ENCODE measurements at regions not wholly inside any gene's neighbourhood (a gene's known extent, or its start where the extent isn't known, plus 50 kb on each side); places are given as distances from the start of the nearest gene placed in this dataset.

GRCh38 chr7:106196460-106197021 lies 84.4 kb upstream of the SYPL1 start:
- Histone ChIP-seq H3K27me3 (no peaks in the 10 kb centered on the region), H3K4me3 (no peak overlapping the region), H3K9me3 (no peaks in the 10 kb centered on the region), H3K36me3 (no peaks in the 10 kb centered on the region)
- no peak for DNase-seq

DNA sequence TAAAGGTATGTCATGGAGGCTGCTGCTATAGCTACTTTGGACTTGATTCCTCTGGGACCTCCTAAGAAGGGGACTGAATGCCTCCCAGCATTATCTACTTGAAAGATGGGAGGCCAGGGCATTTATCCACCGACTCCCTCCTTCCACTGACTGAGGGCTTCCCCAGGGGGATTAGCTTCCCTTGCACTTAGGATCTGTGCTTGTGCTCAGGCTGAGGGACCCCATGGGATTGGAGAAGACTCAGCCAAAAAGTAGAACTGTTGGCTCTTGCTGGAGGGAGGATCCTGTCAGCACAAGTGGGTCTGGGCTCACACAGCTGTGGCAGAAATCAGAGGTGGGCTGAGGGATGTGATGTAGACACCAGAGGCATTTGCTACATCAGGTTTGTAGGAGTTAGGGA lies 81.5 kb upstream of the SYPL1 start:
- DNase-seq: no peak
- Histone ChIP-seq H3K4me3 (no peak overlapping the region), H3K9me3 (no peaks in the 10 kb centered on the region), H3K36me3 (no peaks in the 10 kb centered on the region), H3K27me3 (no peaks in the 10 kb centered on the region)

DNA sequence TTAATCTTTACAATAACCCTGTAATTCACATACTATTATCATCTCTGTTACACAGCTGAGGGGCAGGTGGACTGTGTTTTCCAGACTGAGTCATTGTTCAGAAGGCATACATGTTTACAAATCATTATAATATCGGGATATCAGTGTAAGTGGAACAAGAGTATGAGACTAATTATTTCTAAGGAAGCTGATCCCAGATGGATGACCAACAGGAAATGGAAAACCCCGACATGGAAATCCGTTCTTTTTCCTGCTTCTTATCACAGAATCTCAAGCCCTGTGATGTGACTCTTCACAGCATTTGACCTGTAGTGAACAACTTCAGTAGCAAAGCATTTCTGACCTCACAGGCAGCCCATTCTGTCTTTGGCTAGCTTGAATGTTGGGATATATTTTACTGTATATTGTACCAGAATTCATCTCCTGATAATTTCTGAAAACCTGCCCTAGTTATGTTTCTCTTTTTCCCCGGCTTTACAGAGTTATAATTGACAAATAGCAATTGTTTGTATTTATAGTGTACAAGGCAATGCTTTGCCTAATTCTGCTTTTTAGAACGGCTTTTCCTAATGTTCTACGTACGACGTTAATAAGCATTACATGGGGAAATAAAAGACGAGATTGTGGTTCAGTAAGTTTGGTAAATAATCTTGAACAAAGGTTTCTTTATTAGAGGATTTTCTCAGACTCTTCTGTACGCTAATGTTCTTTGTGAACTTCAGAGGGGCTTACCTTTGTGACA lies 78.6 kb upstream of the SYPL1 start:
- DNase-seq: no peak
- H3K36me3 ChIP-seq: no peaks in the 10 kb centered on the region
- no peaks in the 10 kb centered on the region for H3K9me3 ChIP-seq
- no peaks in the 10 kb centered on the region for H3K27me3 ChIP-seq
- no peak overlapping the region for H3K4me3 ChIP-seq

DNA sequence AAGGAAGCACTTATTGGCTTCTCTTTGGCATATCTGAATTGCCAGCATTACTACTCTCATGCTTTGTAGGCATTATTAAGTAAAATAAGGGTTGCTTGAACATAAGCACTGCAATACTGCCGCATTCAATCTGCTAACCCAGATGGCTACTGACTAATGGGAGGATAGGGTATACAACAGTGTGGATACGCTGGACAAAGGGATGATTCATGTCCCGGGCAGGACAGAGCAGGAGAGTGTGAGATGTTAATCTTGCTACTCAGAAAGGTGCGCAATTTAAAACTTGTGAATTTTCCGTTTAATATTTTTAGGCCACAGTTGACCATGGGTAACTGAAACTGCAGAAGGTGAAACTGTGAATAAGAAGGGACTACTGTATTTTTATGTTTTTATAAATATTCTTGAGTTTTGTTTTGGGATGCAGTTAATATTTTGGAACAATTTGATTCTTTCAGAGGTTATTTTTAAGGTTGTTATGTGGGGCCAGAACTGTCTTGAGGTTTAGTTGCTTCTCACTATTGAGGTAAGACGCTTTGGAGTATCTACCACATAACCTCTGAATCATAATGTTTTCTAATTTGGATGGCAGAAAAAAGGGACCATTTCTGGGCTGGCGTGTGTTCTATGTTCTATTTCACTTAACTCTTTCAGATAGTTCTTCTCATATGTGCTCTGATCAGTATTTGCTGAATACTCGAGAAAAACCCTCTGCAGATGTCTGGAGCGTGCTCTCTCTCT lies 75.7 kb upstream of the SYPL1 start:
- Histone ChIP-seq H3K36me3 (no peaks in the 10 kb centered on the region), H3K9me3 (no peaks in the 10 kb centered on the region), H3K4me3 (no peak overlapping the region), H3K27me3 (no peaks in the 10 kb centered on the region)
- DNase-seq: no peak

GRCh38 chr7:106185719-106186118 lies 73.6 kb upstream of the SYPL1 start:
- H3K9me3 ChIP-seq: no peaks in the 10 kb centered on the region
- H3K27me3 ChIP-seq: no peaks in the 10 kb centered on the region
- H3K4me3 ChIP-seq: no peak overlapping the region
- DNase-seq: no peak
- no peaks in the 10 kb centered on the region for H3K36me3 ChIP-seq

DNA sequence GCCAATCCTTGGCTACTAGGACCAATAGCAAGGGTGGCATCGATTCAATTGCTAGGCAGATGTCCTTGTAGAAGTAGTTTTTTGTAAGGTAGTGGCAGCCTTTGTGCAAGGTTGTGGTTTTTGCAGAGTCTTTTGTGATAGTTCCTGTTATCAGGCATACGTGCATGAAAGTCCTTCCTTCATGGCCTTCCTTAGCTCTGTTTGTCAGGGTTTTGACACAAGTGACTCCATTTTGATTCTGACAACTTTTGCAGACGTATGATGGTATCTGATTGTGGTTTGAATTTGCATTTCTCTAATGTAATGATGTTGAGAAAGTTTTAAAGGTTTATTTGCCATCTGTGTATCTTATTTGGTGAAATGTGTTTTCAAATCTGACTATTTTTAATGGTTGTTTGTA lies 71.8 kb upstream of the SYPL1 start:
- Histone ChIP-seq H3K4me3 (no peak overlapping the region), H3K27me3 (no peaks in the 10 kb centered on the region), H3K36me3 (no peaks in the 10 kb centered on the region), H3K9me3 (no peaks in the 10 kb centered on the region)
- no peak for DNase-seq

DNA sequence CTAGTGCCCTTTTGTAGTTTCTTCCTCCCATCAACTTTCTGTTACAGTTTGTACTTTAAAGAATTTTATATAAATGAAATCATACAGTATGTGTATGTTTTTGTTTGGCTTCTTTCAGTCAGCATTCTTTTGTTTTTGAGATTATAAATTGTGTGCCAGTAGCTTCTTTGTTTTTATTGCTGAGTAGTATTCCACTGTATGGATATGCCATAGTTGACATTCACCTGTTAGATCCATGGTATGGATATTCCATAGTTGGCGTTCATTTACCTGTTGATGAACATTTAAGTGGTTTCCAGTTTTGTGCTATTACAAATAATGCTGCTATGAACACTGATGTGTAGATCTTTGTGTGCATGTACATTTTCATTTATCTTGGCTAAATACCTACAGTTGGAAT lies 70.8 kb upstream of the SYPL1 start:
- no peaks in the 10 kb centered on the region for H3K9me3 ChIP-seq
- no peak for DNase-seq
- no peaks in the 10 kb centered on the region for H3K27me3 ChIP-seq
- no peak overlapping the region for H3K4me3 ChIP-seq
- H3K36me3 ChIP-seq: no peaks in the 10 kb centered on the region

DNA sequence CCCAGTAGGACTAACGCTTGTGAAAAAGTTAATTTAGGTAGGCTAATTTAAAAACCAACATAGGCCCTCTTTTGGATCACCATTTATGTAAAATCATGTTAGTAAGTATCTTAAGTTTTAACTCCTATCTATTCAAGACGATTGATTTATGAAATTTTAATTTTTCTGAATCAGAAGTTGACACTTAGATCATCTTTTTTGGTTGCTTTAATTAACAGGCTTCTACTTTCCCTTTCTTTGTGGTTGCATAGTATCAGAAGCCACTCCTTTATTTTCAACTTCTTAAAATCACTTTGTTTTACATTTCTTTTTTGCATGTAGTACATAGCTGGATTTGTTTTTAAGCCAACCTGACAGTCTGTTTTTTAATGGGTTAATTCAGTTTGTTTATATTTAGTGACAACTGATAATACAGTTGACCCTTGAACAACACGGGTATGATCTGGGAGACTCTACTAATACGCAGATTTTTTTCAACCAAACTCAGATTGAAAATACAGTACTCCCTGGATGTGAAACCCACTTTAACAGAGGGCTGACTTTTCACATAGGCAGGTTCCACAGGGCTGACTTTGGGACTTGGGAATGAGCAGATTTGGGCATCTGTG lies 69.7 kb upstream of the SYPL1 start:
- Histone ChIP-seq H3K27me3 (no peaks in the 10 kb centered on the region), H3K36me3 (no peaks in the 10 kb centered on the region), H3K4me3 (no peak overlapping the region), H3K9me3 (no peaks in the 10 kb centered on the region)
- DNase-seq: no peak

GRCh38 chr7:106180721-106181120 lies 68.6 kb upstream of the SYPL1 start:
- H3K27me3 ChIP-seq: no peaks in the 10 kb centered on the region
- DNase-seq: no peak
- no peaks in the 10 kb centered on the region for H3K36me3 ChIP-seq
- H3K9me3 ChIP-seq: no peaks in the 10 kb centered on the region
- H3K4me3 ChIP-seq: no peak overlapping the region

DNA sequence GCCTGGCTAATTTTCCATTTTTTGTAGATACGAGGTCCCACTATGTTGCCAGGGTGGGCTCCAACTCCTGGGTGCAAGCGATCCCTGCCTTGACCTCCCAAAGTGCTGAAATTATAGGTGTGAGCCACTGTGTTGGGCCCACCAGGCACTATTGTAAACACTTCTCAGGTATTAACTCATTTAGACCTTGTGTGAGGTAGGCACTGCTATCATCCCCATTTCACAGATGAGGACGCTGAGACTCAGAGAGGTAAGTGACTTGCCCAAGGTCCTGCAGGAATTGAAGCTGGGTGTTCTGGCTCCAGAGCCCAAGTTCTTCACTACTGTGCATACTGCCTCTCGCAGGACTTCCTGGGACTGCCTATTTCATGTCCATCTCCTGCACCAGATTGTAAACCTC lies 67.1 kb upstream of the SYPL1 start:
- H3K27me3 ChIP-seq: no peaks in the 10 kb centered on the region
- no peaks in the 10 kb centered on the region for H3K9me3 ChIP-seq
- no peak overlapping the region for H3K4me3 ChIP-seq
- H3K36me3 ChIP-seq: no peaks in the 10 kb centered on the region
- DNase-seq: no peak

- peak; percentile 2 for DNase-seq
- no peaks in the 10 kb centered on the region for H3K9me3 ChIP-seq
- H3K27me3 ChIP-seq: no peaks in the 10 kb centered on the region
- no peak overlapping the region for H3K4me3 ChIP-seq
- H3K36me3 ChIP-seq: no peaks in the 10 kb centered on the region
Observed at GRCh38 chr7:106178593-106179134, 66.6 kb upstream of the SYPL1 start.

- no peaks in the 10 kb centered on the region for H3K9me3 ChIP-seq
- no peaks in the 10 kb centered on the region for H3K36me3 ChIP-seq
- H3K4me3 ChIP-seq: no peak overlapping the region
- H3K27me3 ChIP-seq: no peaks in the 10 kb centered on the region
- DNase-seq: no peak
Observed at GRCh38 chr7:106177738-106178592, 65.9 kb upstream of the SYPL1 start.

GRCh38 chr7:106177300-106177690 lies 65.2 kb upstream of the SYPL1 start:
- no peaks in the 10 kb centered on the region for H3K36me3 ChIP-seq
- no peak overlapping the region for H3K4me3 ChIP-seq
- no peaks in the 10 kb centered on the region for H3K9me3 ChIP-seq
- no peak for DNase-seq
- no peaks in the 10 kb centered on the region for H3K27me3 ChIP-seq

DNA sequence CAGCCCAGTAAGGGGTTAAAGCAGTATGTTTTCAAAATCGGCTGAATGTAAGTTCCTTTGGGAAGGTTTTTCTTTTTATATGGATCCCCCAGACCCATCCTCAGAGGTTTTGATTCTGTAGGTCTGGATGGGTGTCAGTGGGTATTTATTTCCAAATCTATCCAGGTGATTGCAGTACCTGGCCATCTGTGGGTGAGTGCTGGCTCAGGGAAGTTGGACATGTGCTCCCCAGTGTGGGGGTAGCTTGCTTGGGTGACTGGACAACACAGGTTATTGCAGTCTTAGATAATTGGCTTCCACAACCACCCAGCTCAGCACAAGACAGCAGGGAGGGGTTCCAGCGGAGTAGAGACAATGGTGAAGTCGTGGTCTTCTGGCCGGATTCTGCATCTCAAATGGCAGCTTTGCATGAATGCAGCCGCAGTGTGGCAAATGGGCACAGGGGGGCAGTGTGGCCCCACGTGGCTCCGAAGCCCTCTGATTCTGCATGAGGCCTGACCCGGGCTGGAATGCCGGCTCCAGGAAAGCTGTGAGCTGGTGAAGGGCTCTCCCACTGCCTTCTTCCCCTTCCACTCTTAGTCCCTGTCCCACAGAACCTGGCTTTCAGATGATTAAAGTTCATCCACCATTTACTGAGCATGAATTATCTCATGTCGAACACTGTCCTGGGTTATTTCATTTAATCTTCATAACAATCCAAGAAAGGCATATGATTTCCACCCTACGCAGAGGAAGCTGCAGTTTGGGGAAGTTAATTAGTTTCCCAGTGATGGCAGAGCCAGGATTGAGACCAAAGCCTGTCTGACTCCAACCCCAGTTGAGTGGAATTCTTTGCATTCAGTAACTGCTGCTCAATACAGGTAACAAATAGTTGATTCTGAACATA lies 64.5 kb upstream of the SYPL1 start:
- peak; percentile 54 for DNase-seq
- Histone ChIP-seq H3K27me3 (no peaks in the 10 kb centered on the region), H3K9me3 (no peaks in the 10 kb centered on the region), H3K4me3 (no peak overlapping the region), H3K36me3 (no peaks in the 10 kb centered on the region)

DNA sequence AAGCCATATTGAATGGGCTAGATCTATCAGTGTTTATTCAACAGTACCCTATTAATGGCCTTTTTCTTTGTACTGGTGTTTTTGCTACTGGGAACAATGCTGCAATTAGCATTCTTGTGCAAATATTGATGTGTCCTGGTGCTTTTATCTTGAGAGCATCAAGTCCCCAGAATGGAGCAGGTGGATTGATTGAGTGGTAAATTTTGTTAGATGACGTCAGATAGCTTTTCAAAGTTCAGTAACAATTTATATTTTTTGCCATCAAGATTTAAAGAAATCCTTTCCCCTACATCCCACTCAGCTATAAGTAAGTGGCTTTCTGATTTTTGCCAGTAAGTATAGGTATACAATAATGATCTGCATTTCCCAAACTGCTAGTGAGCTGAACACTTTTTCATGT lies 63.4 kb upstream of the SYPL1 start:
- H3K27me3 ChIP-seq: no peaks in the 10 kb centered on the region
- no peak for DNase-seq
- H3K9me3 ChIP-seq: no peaks in the 10 kb centered on the region
- H3K4me3 ChIP-seq: no peak overlapping the region
- no peaks in the 10 kb centered on the region for H3K36me3 ChIP-seq

GRCh38 chr7:106170651-106171050 lies 58.5 kb upstream of the SYPL1 start:
- no peaks in the 10 kb centered on the region for H3K9me3 ChIP-seq
- H3K27me3 ChIP-seq: no peaks in the 10 kb centered on the region
- DNase-seq: no peak
- no peaks in the 10 kb centered on the region for H3K36me3 ChIP-seq
- no peak overlapping the region for H3K4me3 ChIP-seq
